Mesodermal cell (in vitro differentiated cells): ENCODE measurements at regions not wholly inside any gene's neighbourhood (a gene's known extent, or its start where the extent isn't known, plus 50 kb on each side); places are given as distances from the start of the nearest gene placed in this dataset.
A peak's percentile ranks its signal among the peaks of the same experiment; 100 is the strongest.

Source experiments
- H3K27ac ChIP-seq: 2 replicates; pipeline ENCODE4 v1.7.0; 2013; ENCODE audit warnings: mild to moderate bottlenecking, low read depth, low read length, moderate library complexity; ENCODE audit not compliant: severe bottlenecking
- H3K36me3 ChIP-seq: 2 replicates; pipeline ENCODE4 v1.7.1; 2013; ENCODE audit warnings: mild to moderate bottlenecking, low read length, moderate library complexity; ENCODE audit not compliant: control insufficient read depth, insufficient read depth
- H3K4me1 ChIP-seq: one replicate; pipeline ENCODE4 v1.7.1; 2013; ENCODE audit warnings: mild to moderate bottlenecking, low read length; ENCODE audit not compliant: insufficient read depth, control insufficient read depth, poor library complexity, severe bottlenecking
- H3K4me3 ChIP-seq: 2 replicates; pipeline ENCODE4 v1.7.0; 2013; ENCODE audit warnings: low read length, control low read depth, mild to moderate bottlenecking; ENCODE audit not compliant: insufficient read depth, poor library complexity, severe bottlenecking; ENCODE audit errors: extremely low read depth
- H3K9me3 ChIP-seq: 2 replicates; pipeline ENCODE4 v1.7.1; 2013; ENCODE audit warnings: mild to moderate bottlenecking, low read length, moderate library complexity; ENCODE audit not compliant: control insufficient read depth
- WGBS, 2 experiments: methylation state at CpG; one replicate each; pipeline ENCODE4 v1.1.5; 2013; ENCODE audit warnings: missing lambda C conversion rate in 2 of 2; ENCODE audit not compliant: insufficient coverage in 2 of 2; 5-methylcytosine and 5-hydroxymethylcytosine counted together

GRCh38 chr21:28358702-28359101, 634.0 kb downstream of the LTN1 start:
- no peaks in the 10 kb centered on the region for H3K4me1 ChIP-seq
- H3K27ac ChIP-seq: no peak overlapping the region
- 100% methylated on average over 1 of the region's 4 CpGs; no CpG with 5 or more reads in 1 of the 2 experiments for WGBS, 2 experiments

GRCh38 chr21:28358170-28358569, 634.5 kb downstream of the LTN1 start:
- Histone ChIP-seq H3K4me3 (no peak overlapping the region), H3K4me1 (no peaks in the 10 kb centered on the region), H3K36me3 (no peaks in the 10 kb centered on the region), H3K9me3 (no peaks in the 10 kb centered on the region), H3K27ac (no peak overlapping the region)
- WGBS, 2 experiments: 100% methylated on average over 1 of the region's 1 CpG

More at GRCh38 chr21:28358702-28359101, 634.0 kb downstream of the LTN1 start:
- H3K9me3 ChIP-seq: no peaks in the 10 kb centered on the region
- H3K4me3 ChIP-seq: no peak overlapping the region
- no peaks in the 10 kb centered on the region for H3K36me3 ChIP-seq

GRCh38 chr21:28357743-28358142, 634.9 kb downstream of the LTN1 start:
- no peaks in the 10 kb centered on the region for H3K36me3 ChIP-seq
- H3K4me1 ChIP-seq: no peaks in the 10 kb centered on the region
- H3K4me3 ChIP-seq: no peak overlapping the region
- H3K9me3 ChIP-seq: no peaks in the 10 kb centered on the region
- no peak overlapping the region for H3K27ac ChIP-seq
- 80% methylated on average over 1 of the region's 3 CpGs; no CpG with 5 or more reads in 1 of the 2 experiments for WGBS, 2 experiments

GRCh38 chr21:28356422-28356821, 636.3 kb downstream of the LTN1 start:
- WGBS, 2 experiments: 86 to 100% methylated on average over 1 of the region's 2 CpGs
- no peaks in the 10 kb centered on the region for H3K36me3 ChIP-seq
- no peaks in the 10 kb centered on the region for H3K4me1 ChIP-seq
- no peaks in the 10 kb centered on the region for H3K9me3 ChIP-seq
- H3K4me3 ChIP-seq: no peak overlapping the region
- H3K27ac ChIP-seq: no peak overlapping the region

- Histone ChIP-seq H3K4me1 (no peaks in the 10 kb centered on the region), H3K9me3 (no peaks in the 10 kb centered on the region), H3K4me3 (no peak overlapping the region), H3K36me3 (no peaks in the 10 kb centered on the region), H3K27ac (no peak overlapping the region)
- 60 to 86% methylated on average over 1 to 2 of the region's 2 CpGs for WGBS, 2 experiments
Observed at GRCh38 chr21:28345934-28346333, 646.7 kb downstream of the LTN1 start.

- no peaks in the 10 kb centered on the region for H3K4me1 ChIP-seq
- no peak overlapping the region for H3K27ac ChIP-seq
- no peaks in the 10 kb centered on the region for H3K9me3 ChIP-seq
- no peaks in the 10 kb centered on the region for H3K36me3 ChIP-seq
- 100% methylated on average over 1 of the region's 1 CpG for WGBS, 2 experiments
- no peak overlapping the region for H3K4me3 ChIP-seq
Observed at GRCh38 chr21:28344985-28345384, 647.7 kb downstream of the LTN1 start.

- Histone ChIP-seq H3K27ac (peak overlapping the region; percentile 44), H3K9me3 (no peaks in the 10 kb centered on the region), H3K36me3 (no peaks in the 10 kb centered on the region), H3K4me3 (no peak overlapping the region), H3K4me1 (no peaks in the 10 kb centered on the region)
- whole genome bisulfite sequencing, 2 experiments: 100% methylated on average over 1 of the region's 2 CpGs
Observed at GRCh38 chr21:28342212-28342810, 650.4 kb downstream of the LTN1 start.

- no peaks in the 10 kb centered on the region for H3K9me3 ChIP-seq
- H3K4me1 ChIP-seq: no peaks in the 10 kb centered on the region
- 86% methylated on average over 2 of the region's 3 CpGs for WGBS, 2 experiments
- no peaks in the 10 kb centered on the region for H3K36me3 ChIP-seq
- H3K27ac ChIP-seq: no peak overlapping the region
- no peak overlapping the region for H3K4me3 ChIP-seq
Observed at GRCh38 chr21:28339403-28339802, 653.3 kb downstream of the LTN1 start.

GRCh38 chr21:28338701-28339305, 653.9 kb downstream of the LTN1 start:
- H3K4me1 ChIP-seq: no peaks in the 10 kb centered on the region
- no peaks in the 10 kb centered on the region for H3K36me3 ChIP-seq
- WGBS, 2 experiments: 83 to 87% methylated on average over 1 to 2 of the region's 5 CpGs
- H3K27ac ChIP-seq: no peak overlapping the region
- no peaks in the 10 kb centered on the region for H3K9me3 ChIP-seq
- H3K4me3 ChIP-seq: no peak overlapping the region

GRCh38 chr21:28337315-28337714, 655.4 kb downstream of the LTN1 start:
- Histone ChIP-seq H3K36me3 (no peaks in the 10 kb centered on the region), H3K9me3 (no peaks in the 10 kb centered on the region), H3K27ac (no peak overlapping the region), H3K4me3 (no peak overlapping the region), H3K4me1 (no peaks in the 10 kb centered on the region)

GRCh38 chr21:28336314-28336713, 656.4 kb downstream of the LTN1 start:
- H3K27ac ChIP-seq: no peak overlapping the region
- H3K36me3 ChIP-seq: no peaks in the 10 kb centered on the region
- 17 to 33% methylated on average over 2 of the region's 3 CpGs for WGBS, 2 experiments
- H3K4me3 ChIP-seq: no peak overlapping the region
- no peaks in the 10 kb centered on the region for H3K4me1 ChIP-seq
- no peaks in the 10 kb centered on the region for H3K9me3 ChIP-seq
